Panc1 (cell line): ENCODE measurements at regions not wholly inside any gene's neighbourhood (a gene's known extent, or its start where the extent isn't known, plus 50 kb on each side); places are given as distances from the start of the nearest gene placed in this dataset.

Experiments
- POLR2AphosphoS5 ChIP-seq: IDR thresholded peaks from 2 replicates; pipeline ENCODE4 v1.6.1; 2012; ENCODE audit warnings: mild to moderate bottlenecking, low read depth, low read length, moderate library complexity
- TF ChIP-seq, protein P1 (sequence below): fragments of 450-650 bp; IDR thresholded peaks from 2 replicates; pipeline ENCODE4 v1.5.1; 2017; ENCODE audit warnings: mild to moderate bottlenecking

DNA sequence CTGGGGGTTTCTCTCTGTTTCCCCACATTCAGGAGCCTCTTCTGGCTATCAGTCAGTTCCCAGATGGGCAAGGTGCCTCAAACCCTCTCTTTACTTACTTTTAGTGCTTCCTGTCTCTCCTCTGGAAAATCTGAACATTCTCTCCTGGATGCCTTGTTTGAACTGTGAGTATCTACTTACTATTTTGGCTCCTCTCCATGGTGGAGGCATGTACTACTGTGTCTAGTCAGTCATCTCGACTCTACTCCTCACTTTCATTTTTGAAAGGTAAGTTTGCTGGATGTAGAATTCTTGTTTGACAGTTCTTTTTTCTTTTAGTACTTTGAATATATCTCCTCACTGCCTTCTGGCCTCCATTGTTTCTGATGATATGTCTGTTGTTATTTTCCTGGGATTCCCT is 70.9 kb upstream of the FAM78B start:
- TF ChIP-seq, protein P1, sequence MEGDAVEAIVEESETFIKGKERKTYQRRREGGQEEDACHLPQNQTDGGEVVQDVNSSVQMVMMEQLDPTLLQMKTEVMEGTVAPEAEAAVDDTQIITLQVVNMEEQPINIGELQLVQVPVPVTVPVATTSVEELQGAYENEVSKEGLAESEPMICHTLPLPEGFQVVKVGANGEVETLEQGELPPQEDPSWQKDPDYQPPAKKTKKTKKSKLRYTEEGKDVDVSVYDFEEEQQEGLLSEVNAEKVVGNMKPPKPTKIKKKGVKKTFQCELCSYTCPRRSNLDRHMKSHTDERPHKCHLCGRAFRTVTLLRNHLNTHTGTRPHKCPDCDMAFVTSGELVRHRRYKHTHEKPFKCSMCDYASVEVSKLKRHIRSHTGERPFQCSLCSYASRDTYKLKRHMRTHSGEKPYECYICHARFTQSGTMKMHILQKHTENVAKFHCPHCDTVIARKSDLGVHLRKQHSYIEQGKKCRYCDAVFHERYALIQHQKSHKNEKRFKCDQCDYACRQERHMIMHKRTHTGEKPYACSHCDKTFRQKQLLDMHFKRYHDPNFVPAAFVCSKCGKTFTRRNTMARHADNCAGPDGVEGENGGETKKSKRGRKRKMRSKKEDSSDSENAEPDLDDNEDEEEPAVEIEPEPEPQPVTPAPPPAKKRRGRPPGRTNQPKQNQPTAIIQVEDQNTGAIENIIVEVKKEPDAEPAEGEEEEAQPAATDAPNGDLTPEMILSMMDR, result no peak
- no peak for TF ChIP-seq POLR2AphosphoS5
